Endothelial cell of umbilical vein (primary cell): ENCODE measurements at regions not wholly inside any gene's neighbourhood (a gene's known extent, or its start where the extent isn't known, plus 50 kb on each side); places are given as distances from the start of the nearest gene placed in this dataset.
"Not testable (repeated sequence)": the region's sequence is repeated elsewhere in the genome, so short reads cannot be mapped to it uniquely, and the experiment has no call there.

Experiments used
- CTCF ChIP-seq, 2 donors: IDR thresholded peaks; 1 replicate in 1 of 2; 2 replicates in 1 of 2; pipeline ENCODE4 v1.5.1; 2011; ENCODE audit warnings: low read length in 2 of 2, mild to moderate bottlenecking in 2 of 2, moderate library complexity in 2 of 2, control low read depth in 1 of 2, inconsistent platforms in 1 of 2, low read depth in 1 of 2; ENCODE audit not compliant: insufficient read depth in 1 of 2; ENCODE audit errors: extremely low read depth in 1 of 2
- EZH2 ChIP-seq: IDR thresholded peaks from 2 replicates; pipeline ENCODE4 v1.6.1; 2012; ENCODE audit warnings: borderline replicate concordance, low read depth, mild to moderate bottlenecking, moderate library complexity, low read length, inconsistent platforms; ENCODE audit not compliant: severe bottlenecking
- FOS ChIP-seq: IDR thresholded peaks from 2 replicates; pipeline ENCODE4 v1.6.1; 2011; ENCODE audit warnings: mild to moderate bottlenecking, low read length, moderate library complexity, borderline replicate concordance; ENCODE audit not compliant: insufficient read depth
- JUN ChIP-seq: IDR thresholded peaks from 2 replicates; pipeline ENCODE4 v1.6.1; 2011; ENCODE audit warnings: borderline replicate concordance, low read depth; ENCODE audit not compliant: insufficient read length, insufficient read depth
- MAX ChIP-seq: IDR thresholded peaks from 2 replicates; pipeline ENCODE4 v1.6.1; 2011; ENCODE audit not compliant: insufficient read depth, insufficient read length
- MYC ChIP-seq: IDR thresholded peaks from one replicate; pipeline ENCODE4 v1.6.1; 2011; ENCODE audit warnings: mild to moderate bottlenecking, low read depth, low read length
- POLR2A ChIP-seq: IDR thresholded peaks from 2 replicates; pipeline ENCODE4 v1.6.1; 2012; ENCODE audit warnings: low read depth, mild to moderate bottlenecking, control low read depth, low read length
- POLR2AphosphoS5 ChIP-seq: IDR thresholded peaks from 2 replicates; pipeline ENCODE4 v1.6.1; 2012; ENCODE audit warnings: low read depth, mild to moderate bottlenecking, control low read depth, low read length, moderate library complexity; ENCODE audit not compliant: insufficient read depth

GRCh38 chr9:26613851-26614350 is 278.7 kb downstream of the CAAP1 start:
- peak in 1 of 2 donors; percentile 16 for TF ChIP-seq CTCF (IDR thresholded peaks at IDR 0.05; ENCODE audit: extremely low read depth in 1 of 2, insufficient read depth in 1 of 2, low read depth in 1 of 2, low read length in 2 of 2)
- TF ChIP-seq POLR2AphosphoS5, JUN, EZH2, MAX, POLR2A, FOS, MYC: not testable (repeated sequence)
